HG02642 (cell line): ENCODE measurements at regions not wholly inside any gene's neighbourhood (a gene's known extent, or its start where the extent isn't known, plus 50 kb on each side); places are given as distances from the start of the nearest gene placed in this dataset.

Experiments used
- ATAC-seq: cut with Tn5 transposase; IDR thresholded peaks from one replicate; pipeline ENCODE4 v1.9.1; 2021; ENCODE audit warnings: mild to moderate bottlenecking; ENCODE audit not compliant: unreplicated experiment, poor library complexity

- ATAC-seq: no peak
Observed at GRCh38 chr10:91034494-91035159, 113.7 kb upstream of the ANKRD1 start.

DNA sequence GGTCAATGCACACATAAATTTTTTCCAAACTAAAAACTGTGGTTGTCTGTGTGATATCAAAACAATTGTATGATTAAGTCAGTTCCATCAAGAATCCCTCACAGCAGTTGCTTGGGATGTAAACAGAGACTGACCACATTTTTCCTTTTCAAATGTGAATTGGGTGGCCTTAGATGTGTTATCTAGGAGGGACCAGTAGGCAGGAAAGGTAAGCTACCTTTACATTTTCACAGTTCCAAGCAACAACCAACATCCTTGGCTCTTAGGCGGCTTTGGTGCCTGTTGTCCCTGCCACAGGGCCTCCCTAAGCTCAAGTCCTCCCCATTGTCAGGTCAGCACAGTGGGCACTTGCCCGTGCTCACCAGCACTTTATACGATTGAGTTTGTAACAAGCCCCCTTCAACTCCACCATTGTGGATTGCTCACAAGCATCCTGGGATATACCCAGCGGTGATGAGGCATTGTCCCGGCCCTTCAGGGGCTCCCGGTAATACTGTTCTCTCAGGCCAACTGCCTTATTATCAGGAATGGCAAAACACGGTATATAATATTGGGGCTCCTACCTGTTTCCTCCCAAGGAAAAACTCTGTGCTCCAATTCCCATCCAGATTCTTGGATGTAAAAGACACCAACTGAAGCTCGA is 114.9 kb upstream of the ANKRD1 start:
- no peak for ATAC-seq

- ATAC-seq: no peak
Observed at GRCh38 chr10:91036807-91037411, 116.0 kb upstream of the ANKRD1 start.

DNA sequence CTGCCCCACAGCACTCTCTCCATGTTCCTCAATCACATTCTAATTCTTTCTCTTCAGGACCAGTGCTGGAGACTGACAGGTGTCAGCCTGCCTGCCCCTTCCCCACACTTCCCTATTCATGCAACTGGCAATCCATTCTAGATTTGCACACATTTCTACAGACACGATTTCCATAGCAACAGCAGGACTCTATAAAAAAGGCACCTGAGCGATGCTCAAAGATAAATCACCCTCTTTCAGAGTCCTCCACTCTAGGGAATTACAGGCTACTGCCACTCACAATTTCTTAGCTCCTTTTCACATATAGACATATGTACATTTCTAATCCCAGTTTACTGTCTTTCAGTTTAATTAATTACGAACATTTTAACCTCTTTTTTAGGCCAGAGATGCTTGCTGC is 118.1 kb upstream of the ANKRD1 start:
- ATAC-seq: no peak

- ATAC-seq: no peak
Observed at GRCh38 chr10:91040343-91040742, 119.5 kb upstream of the ANKRD1 start.

- ATAC-seq: no peak
Observed at GRCh38 chr10:91042069-91042468, 121.2 kb upstream of the ANKRD1 start.

DNA sequence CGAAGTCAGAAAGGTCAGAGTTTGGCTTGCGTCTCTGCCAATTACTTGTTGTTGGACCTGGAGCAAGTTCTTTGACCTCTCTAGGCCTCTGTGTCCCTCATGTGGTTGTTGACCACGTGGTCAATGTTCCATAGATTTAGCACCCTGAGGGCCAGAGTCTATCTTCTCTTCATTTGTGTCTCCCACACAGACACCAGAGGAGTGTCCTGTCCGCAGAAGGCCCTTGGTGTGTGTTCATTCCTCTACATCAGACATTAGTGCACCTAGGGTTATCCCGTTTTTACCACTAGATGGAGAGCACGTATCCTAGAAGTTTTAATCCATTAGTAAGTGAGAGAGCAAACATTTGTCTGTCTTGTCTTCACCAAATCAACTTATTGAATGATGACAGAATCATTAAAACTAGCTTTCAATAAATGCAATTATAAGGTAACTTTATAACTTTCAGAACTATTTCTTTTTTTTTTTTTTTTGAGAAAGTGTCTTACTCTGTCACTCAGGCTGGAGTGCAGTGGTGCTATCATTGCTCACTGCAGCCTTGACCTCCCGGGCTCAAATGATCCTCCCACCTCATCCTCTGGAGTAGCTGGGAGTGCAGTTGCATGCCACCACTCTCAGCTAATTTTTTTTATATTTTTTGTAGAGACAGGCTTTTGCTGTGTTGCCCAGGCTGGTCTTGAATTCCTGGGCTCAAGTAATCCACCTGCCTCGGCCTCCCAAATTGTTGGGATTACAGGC is 122.5 kb upstream of the ANKRD1 start:
- no peak for ATAC-seq

DNA sequence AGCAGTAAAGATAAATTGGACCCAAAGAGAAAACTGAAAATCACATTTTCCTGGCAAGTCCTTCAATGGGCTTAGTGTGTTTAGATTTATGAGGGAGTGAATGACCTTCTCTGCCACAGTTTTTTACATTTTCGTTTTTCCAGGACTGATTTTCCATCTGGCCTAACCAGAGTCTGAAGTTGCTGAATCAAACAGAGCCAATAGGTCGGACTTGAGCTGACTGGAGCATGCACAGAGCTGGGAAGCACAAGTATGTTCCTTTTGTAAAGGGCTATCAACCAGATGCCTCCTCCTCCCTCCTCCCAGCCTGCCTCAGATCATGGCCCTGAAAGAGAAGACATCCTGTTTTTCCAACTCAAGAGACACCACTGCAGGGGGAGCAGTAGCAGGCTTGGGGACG is 126.0 kb upstream of the ANKRD1 start:
- ATAC-seq: no peak

GRCh38 chr10:91048380-91048779 is 127.5 kb upstream of the ANKRD1 start:
- no peak for ATAC-seq

GRCh38 chr10:91049296-91049987 is 128.6 kb upstream of the ANKRD1 start:
- no peak for ATAC-seq

DNA sequence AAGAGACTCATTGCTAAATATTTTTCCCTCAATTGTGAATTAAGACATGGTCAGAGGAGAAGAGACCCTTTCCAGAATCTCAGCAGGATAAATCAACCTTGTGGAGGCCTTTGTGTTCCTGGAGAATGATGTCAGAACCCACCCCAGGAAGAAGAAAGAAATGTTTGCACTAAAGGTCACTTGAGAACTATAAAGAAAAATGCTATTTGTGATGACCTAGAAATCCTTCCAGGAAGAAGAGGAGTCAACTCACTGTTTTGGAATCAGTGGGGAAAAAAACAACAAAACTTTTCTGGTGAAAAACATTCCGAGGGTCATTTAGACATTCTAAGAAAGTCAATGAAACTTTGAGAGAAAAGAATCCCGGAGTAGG is 129.1 kb upstream of the ANKRD1 start:
- ATAC-seq: no peak

- no peak for ATAC-seq
Observed at GRCh38 chr10:91050371-91051034, 129.6 kb upstream of the ANKRD1 start.

DNA sequence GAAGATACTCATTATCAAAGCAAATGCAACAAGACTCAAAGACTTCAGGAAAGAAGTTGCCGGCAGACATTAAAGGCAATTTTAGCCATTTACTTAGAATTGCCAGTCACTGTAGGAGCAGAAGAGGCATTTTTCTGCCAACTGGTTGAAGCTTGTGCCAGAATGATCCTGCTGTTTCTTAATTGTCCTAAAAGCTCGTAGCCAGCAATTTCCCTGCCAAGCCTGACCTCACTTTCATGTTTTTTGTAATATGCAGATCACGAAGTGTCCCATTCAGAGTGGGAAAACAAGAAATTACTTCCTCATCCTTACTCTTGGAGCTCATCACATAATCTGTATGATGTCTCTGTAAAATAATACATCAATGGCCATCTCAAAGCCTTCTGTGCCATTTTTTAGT is 130.9 kb upstream of the ANKRD1 start:
- ATAC-seq: no peak

DNA sequence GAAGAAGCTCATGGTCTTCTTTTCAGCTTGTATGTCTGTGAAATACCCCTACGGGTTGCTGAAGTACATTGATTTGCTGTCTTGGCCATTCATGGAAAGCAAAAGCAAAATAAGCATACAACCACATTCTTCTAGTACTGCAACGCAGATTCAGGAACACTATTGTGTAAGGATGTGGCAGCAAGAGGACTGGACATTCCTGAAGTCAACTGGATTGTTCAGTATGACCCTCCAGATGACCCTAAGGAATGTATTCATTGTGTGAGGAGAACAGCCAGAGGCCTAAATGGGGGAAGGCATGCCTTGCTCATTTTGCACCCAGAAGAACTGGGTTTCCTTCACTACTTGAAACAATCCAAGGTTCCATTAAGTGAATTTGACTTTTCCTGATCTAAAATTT is 133.4 kb upstream of the ANKRD1 start:
- no peak for ATAC-seq

- ATAC-seq: no peak
Observed at GRCh38 chr10:91061187-91061586, 140.3 kb upstream of the ANKRD1 start.

DNA sequence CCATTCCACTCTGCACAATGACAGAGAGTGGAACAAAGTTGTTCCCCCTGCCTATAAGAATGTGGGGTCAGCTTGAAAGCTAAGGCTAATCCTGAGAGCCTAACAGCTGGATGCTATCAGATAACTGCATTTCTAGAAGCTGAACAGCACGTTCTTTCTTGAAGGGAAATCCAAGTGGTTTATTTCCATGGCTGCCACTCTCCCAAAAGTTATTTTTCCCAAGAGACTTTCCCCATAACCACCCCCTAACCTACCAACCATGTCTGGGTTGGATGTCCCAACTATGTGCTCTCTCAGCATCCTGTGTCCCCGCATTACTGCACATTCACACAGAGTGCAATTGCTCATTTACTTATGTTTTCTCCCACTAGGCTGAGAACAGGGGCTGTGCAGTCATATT is 140.7 kb upstream of the ANKRD1 start:
- no peak for ATAC-seq

- no peak for ATAC-seq
Observed at GRCh38 chr10:91062091-91062490, 141.2 kb upstream of the ANKRD1 start.

DNA sequence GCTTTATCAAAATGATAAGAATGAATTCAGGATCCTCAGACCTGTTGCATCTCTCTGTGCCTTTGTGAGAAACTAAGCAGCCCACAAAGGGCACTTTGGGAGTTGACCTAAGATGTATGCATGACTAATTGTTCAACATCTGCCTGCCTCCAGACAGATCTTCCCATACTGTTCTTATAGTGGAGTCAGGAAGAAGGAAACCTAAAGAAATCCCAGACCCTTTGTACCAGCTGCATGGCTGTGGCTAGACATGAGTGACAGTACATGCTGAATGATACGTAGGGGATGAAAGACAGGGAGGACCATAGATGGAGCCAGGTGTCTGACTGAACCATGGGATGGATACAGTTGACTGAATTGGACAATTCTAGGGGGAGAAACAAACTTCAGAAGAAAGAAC is 148.7 kb upstream of the PCGF5 start:
- no peak for ATAC-seq

GRCh38 chr10:91073286-91073979 is 147.0 kb upstream of the PCGF5 start:
- no peak for ATAC-seq
